CD4-positive, alpha-beta T cell treated with Interleukin-21 for 1 hour (primary cell): ENCODE measurements at regions not wholly inside any gene's neighbourhood (a gene's known extent, or its start where the extent isn't known, plus 50 kb on each side); places are given as distances from the start of the nearest gene placed in this dataset.
A peak's percentile ranks its signal among the peaks of the same experiment; 100 is the strongest.

ENCODE experiments used
- DNase-seq: peaks from one replicate; pipeline ENCODE4 v3.0.0-alpha.2; 2020

- no peak for DNase-seq
Observed at GRCh38 chr20:40359131-40359912, 329.7 kb downstream of the MAFB start.

DNA sequence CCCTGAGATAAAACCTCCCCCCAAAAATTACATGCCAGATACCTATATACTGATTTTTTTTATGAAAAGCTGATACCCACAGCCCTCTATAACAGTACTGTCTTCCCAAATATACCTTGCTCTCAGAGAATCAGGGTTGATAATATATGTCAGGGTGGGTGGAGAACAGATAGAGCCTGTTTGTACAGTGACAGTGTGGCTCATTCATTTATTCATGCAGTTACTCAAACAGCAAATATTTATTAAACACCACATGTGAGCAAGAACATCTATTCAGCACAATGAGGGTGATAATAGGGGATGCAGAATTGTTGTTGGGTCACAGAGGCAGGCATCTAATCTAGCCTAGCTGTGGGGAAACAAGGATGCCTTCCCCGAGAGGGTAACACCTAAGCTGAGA is 334.2 kb downstream of the MAFB start:
- no peak for DNase-seq

GRCh38 chr20:40343390-40343789 is 345.6 kb downstream of the MAFB start:
- DNase-seq = no peak

DNA sequence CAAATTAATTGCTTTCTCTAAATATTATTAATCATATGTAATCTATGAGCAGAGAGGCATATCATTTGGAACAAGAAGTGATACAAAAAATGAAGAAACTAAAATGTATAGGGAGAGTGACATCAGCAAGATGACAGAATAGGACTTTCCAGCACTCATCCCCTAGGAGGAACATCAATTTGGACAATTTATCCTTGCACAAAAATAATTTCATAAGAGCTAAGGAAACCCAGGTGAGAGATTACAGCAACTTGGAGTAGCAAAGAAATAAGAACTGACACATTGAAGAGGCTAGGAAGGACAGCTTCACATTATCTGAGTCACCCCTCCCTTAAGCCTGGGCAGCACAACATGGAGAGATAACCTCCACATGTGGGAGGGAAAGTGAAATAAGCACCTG is 347.5 kb downstream of the MAFB start:
- no peak for DNase-seq

DNA sequence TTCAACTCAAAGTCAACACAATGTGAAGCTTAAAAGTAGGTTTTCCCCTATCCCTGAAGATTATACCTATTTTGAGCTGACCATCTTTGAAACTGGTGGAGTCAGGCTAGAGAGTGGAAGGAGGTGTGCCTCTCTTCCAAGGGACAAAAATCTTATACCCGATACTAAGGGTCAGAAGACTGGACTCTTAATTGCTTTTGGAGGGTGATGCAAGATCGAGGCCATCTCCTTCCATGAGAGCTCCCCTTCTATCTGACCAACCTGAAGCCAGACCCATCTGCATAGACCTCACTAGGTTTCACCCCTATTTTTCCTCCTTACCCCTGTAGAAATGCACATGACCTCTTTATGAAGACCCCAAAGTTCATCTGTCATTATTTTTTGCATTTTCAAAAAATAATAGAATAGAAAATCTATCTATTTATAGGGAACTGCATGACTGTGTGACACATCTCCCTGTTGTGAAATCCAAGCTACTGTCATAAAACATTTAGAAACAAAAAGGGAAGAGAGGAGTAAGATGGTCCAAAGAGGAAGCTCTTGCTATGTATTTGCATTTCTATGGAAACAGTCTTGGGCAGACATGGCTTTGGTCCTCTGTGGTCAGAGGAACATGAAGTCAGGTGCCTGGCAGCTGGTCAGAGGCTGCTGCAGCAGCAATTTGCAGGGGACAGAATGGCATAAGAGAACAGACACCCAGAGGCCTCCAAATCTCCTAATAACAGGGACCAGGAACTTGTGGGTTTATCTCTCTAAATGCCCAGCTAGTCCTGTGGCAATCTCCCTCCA is 349.2 kb downstream of the MAFB start:
- DNase-seq = peak; percentile 25

- no peak for DNase-seq
Observed at GRCh38 chr20:40336533-40336932, 352.5 kb downstream of the MAFB start.

DNA sequence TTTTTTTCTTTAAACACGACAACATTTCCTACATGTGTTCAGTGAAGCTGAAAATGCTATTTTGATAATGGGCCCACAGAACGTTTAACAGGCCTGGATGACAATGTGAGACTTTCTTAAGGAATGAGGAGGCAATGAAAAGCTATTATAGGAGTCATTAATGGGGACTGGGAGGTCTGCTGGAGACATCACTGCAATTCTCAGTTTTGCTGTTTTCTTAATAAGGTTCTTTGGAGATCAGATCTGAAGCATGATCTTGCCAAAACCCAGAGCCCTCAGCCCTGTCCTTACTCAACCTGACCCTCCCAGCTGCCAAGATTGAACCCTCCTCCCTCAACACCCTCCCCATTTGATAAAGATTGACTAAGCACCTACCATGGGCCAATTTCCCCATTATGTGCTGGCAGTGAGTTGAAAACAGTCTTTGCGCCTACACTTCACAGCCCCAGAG is 353.1 kb downstream of the MAFB start:
- no peak for DNase-seq

- no peak for DNase-seq
Observed at GRCh38 chr20:40335437-40335836, 353.6 kb downstream of the MAFB start.

- no peak for DNase-seq
Observed at GRCh38 chr20:40333591-40333990, 355.4 kb downstream of the MAFB start.

- DNase-seq = no peak
Observed at GRCh38 chr20:40331807-40332560, 357.1 kb downstream of the MAFB start.

GRCh38 chr20:40331249-40331648 is 357.8 kb downstream of the MAFB start:
- no peak for DNase-seq

DNA sequence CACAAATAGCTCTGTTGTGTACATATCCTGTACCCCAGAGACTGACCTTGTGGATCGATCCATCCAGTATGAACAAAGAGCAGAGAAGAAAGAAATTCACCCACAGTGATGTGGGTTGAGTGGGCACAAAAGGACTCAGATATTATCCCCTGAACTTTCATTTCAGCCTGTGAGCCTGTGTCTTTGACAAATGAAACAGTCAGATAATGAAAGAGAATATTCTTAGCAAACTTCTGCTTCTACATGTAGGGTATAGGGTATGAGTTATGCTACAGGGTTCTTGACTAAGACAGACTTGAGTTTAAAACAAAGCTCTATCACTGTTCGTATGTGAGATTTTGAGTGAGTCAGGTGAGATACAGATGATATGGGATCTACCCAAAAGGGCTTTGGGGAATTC is 359.7 kb downstream of the MAFB start:
- no peak for DNase-seq

DNA sequence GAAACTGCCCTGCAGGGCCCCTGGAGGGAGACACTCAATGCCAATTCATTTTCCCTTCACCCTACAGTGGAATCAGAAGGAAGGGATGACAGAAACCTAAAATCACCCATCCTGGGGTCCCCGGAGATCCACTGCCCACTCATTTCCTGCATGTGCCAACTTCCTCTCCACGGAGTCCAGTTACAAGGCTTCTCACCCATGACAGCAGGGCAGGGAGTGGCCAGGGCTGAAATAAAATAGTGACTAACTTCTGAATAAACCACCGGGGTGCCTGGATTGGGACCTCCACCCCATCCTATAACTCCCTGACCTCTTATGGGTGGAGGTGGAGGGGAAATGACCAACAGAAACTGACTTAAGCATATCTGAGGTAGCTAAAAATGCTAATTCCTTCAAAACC is 362.3 kb downstream of the MAFB start:
- DNase-seq = no peak

- no peak for DNase-seq
Observed at GRCh38 chr20:40325006-40325568, 363.9 kb downstream of the MAFB start.

GRCh38 chr20:40323361-40323794 is 365.7 kb downstream of the MAFB start:
- no peak for DNase-seq

GRCh38 chr20:40322941-40323340 is 366.1 kb downstream of the MAFB start:
- no peak for DNase-seq

- no peak for DNase-seq
Observed at GRCh38 chr20:40320517-40321011, 368.5 kb downstream of the MAFB start.

DNA sequence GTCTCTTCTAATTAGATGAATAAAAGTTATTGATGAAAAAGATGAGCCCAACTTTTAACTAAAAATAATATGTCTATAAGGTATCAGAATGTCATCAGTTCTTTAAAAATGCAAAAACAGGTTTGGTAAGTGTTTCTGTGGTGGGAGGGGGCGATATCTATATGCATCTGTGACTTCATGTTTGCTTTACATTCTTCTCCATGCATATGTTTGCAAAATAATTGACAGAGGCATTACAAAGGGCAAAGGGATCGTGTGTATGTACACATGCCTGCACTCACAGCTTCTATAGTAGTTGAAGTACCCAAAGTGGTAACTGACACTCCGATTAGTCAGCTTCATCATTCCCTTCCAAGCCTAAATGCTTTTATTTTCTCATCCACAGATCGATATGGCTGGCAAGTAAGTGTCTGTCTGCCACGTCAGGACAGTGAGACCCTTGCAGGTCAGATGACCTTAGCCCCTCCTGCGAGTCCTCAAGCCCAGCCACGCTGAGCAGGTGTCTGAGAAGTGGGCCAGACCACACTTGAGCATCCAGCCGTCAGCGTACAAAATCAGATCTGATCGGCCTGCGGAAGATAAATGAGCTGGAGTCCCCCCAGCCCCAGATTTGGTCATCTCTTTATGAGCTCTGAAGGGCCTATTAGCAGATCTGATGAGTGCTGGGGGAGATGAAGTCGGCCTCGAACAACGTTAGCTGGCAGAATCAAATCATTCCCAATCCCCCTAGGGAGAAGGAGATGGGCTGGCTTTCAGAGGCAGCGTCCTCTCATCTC is 369.1 kb downstream of the MAFB start:
- DNase-seq = no peak

GRCh38 chr20:40319056-40319455 is 370.0 kb downstream of the MAFB start:
- DNase-seq = no peak

DNA sequence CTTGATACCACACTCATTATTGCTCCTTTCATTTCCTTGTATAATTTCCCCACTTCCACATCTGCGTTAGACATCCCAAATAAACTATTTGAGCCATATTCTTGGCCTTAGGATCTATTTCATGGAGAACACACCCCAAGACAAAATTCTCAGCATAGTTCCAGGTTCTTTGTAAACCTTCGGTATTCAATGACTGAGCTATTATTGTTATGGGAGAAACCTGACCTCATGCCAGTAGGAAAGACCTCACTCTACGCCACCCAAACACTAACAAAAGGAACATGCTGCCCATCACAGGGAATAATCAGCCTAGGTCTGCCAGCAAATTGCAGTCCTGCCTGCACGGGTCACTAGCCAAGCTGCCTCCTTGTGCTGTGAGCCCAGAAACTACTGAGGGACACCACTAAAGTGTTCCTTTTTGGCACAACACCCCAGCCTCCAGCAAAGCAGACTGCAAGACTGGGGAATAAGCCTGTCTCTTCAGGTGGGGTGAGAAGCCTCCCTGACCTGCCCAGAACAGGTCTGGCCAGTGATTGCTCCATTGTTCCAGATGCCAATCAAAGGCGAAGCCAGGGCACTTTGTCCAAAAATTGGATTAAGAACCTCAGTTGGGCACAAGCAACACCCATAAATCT is 371.8 kb downstream of the MAFB start:
- DNase-seq = no peak

GRCh38 chr20:40314278-40314677 is 374.8 kb downstream of the MAFB start:
- no peak for DNase-seq

GRCh38 chr20:40313730-40314129 is 375.3 kb downstream of the MAFB start:
- no peak for DNase-seq
